ENCODE measurements at regions not wholly inside any gene's neighbourhood (a gene's known extent, or its start where the extent isn't known, plus 50 kb on each side); places are given as distances from the start of the nearest gene placed in this dataset.
"Not testable (repeated sequence)": the region's sequence is repeated elsewhere in the genome, so short reads cannot be mapped to it uniquely, and the experiment has no call there.

DNA sequence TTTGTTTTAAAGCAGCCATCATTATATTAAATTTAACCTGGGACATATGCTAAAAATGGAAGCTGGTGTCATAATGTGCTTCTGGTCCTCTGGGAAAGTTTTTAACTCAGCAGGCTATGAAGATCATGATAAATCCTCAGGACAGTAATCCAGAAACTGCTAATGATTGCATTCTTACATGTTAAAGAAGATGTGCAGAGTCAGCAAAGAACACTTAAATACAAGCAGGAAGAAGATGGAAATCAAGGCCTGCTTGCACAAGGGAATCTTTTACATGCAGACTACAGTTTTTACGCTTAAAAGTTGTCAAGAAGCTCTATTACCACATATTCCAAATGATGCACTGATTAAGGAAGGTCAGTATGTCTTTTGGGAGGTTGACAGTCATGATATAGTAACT lies 246.0 kb upstream of the PTPRD start:
- DNase-seq (ENCODE audit: low read depth), result no peak
- TF ChIP-seq, protein P1, sequence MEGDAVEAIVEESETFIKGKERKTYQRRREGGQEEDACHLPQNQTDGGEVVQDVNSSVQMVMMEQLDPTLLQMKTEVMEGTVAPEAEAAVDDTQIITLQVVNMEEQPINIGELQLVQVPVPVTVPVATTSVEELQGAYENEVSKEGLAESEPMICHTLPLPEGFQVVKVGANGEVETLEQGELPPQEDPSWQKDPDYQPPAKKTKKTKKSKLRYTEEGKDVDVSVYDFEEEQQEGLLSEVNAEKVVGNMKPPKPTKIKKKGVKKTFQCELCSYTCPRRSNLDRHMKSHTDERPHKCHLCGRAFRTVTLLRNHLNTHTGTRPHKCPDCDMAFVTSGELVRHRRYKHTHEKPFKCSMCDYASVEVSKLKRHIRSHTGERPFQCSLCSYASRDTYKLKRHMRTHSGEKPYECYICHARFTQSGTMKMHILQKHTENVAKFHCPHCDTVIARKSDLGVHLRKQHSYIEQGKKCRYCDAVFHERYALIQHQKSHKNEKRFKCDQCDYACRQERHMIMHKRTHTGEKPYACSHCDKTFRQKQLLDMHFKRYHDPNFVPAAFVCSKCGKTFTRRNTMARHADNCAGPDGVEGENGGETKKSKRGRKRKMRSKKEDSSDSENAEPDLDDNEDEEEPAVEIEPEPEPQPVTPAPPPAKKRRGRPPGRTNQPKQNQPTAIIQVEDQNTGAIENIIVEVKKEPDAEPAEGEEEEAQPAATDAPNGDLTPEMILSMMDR (conservative IDR thresholded peaks at IDR 0.05; ENCODE audit: low read depth, low read length), result no peak
- H3K4me3 ChIP-seq (ENCODE audit: low read depth, low read length), result no peak overlapping the region

DNA sequence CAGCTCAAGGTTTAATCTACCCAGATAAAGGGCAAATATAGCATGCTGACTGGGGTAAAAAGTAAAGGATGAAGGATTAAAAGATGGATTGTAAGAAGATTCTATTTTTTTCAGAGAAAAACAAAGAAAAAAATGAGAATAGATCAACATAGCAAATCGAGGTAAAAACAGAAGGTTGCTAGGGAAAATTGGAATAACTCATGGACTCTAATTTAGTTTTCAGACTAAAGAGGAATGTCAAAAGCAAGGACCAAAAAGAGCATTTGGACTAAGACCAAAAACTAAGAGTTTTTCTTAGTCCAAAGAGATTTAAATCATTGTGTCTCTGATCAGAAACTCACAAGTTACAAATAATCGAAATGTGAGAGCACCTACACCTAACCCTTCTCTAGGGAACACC lies 250.7 kb upstream of the PTPRD start:
- DNase-seq (ENCODE audit: low read depth), result no peak
- no peak overlapping the region for H3K4me3 ChIP-seq (ENCODE audit: low read depth, low read length)
- TF ChIP-seq, protein P1 (conservative IDR thresholded peaks at IDR 0.05; ENCODE audit: low read depth, low read length), result no peak

DNA sequence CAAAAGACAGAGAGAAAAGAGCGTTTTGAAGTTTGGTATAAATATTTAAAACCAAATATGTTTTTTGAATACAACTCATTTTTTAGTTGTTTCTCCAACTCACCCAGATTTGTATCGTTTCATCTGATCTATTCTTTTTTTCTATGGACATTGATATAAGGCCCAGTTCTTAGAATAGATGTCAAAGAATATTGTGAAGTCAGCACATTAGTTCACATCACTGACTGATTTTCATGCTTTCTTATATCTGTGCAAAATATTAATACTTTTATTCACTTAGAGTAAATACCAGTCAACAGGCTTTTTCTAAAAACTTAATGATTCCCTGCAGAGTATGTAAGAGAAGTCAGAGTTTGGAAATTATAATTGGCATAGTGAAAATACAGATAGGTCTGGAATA lies 254.4 kb upstream of the PTPRD start:
- H3K4me3 ChIP-seq (ENCODE audit: low read depth, low read length), result no peak overlapping the region
- no peak for DNase-seq (ENCODE audit: low read depth)
- TF ChIP-seq, protein P1 (conservative IDR thresholded peaks at IDR 0.05; ENCODE audit: low read depth, low read length), result no peak

DNA sequence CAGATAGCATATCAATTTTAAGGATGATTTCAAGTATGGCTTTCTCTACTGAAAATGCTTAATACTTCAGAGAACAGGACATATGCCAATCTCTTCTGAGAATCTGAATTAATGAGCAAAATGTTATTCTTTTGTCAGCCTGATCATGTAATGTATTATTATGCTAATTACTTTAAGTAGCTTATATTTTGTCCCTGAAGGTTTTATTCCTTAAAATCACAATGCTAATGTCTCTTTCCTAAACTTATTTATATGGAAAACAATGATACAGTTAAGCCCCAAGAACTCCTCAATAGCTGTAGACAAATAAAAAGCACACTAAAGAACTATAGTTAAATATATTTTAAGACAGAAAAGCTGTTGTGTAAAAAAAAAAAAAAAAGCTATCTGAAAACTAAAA lies 256.9 kb upstream of the PTPRD start:
- no peak for DNase-seq (ENCODE audit: low read depth)
- TF ChIP-seq, protein P1 (conservative IDR thresholded peaks at IDR 0.05; ENCODE audit: low read depth, low read length), result no peak
- no peak overlapping the region for H3K4me3 ChIP-seq (ENCODE audit: low read depth, low read length)

DNA sequence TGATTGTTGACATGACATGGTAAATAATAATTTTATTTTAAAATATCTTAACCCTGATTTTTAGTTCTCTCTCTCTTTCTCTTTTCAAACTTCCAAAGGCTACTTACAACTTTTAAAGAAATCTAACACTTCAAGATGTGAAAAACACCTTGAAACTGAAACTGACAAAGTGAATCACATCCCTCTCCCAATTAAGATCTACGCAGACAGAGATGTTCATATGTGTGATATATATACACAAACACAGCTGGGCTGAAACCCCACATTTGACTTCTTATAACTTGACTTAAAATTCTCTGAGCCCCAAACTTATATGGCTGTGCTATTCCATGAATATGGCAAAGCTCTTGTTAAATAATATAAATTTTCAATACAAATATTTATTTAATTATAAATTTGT lies 261.2 kb upstream of the PTPRD start:
- TF ChIP-seq, protein P1 (conservative IDR thresholded peaks at IDR 0.05; ENCODE audit: low read depth, low read length), result no peak
- no peak overlapping the region for H3K4me3 ChIP-seq (ENCODE audit: low read depth, low read length)
- DNase-seq (ENCODE audit: low read depth), result no peak

DNA sequence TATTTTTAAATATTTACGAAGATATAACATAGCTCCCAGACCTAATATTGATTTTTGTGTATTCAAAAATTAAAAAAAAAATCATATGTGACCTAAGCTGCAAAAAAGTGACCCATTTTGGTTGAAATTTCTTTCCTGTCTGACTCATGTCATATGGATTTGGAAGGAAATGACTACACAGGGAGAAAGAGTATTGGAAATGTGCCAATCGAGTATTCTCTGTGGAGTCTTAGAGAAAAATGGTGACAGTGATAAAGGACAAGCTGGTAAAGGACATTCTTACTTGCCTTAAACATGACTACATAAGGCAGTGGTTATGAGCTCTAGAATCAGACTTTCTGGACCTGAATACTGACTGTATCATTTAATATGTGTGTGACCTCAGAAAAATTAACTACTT lies 262.9 kb upstream of the PTPRD start:
- DNase-seq (ENCODE audit: low read depth), result peak; percentile 69
- TF ChIP-seq, protein P1 (conservative IDR thresholded peaks at IDR 0.05; ENCODE audit: low read depth, low read length), result no peak

DNA sequence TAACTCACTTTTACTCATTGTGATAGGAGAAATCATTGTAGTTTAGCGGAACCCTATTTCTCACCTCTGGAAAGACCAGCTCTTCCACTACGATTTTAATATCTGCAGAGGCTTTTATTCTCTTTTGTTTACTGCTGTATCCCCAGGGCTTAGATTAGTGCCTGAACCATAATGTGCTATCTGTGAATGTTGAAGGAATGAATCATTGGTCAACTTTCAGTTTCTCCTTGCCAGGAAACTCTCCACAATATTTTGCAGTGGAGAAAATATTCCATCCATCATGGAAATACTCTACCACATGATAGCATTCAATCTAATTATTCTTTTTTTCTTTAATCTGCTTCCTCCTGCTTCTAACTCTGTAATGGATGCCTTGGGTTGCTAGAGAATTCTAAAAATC lies 263.5 kb upstream of the PTPRD start:
- TF ChIP-seq, protein P1 (conservative IDR thresholded peaks at IDR 0.05; ENCODE audit: low read depth, low read length), result no peak
- DNase-seq (ENCODE audit: low read depth), result peak; percentile 74

More for the DNA sequence above, 262.9 kb upstream of the PTPRD start:
- H3K4me3 ChIP-seq (ENCODE audit: low read depth, low read length), result no peak overlapping the region

DNA sequence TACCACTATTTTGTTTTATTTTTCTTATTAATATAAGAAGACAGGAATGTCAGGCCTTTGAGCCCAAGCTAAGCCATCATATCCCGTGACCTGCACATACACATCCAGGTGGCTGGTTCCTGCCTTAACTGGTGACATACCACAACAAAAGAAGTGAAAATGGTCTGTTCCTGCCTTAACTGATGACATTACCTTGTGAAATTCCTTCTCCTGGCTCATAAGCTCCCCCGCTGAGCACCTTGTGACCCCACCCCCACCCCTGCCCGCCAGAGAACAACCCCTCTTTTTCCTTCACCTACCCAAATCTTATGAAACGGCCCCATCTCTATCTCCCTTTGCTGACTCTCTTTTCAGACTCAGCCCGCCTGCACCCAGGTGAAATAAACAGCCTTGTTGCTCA lies 277.5 kb upstream of the PTPRD start:
- H3K4me3 ChIP-seq (ENCODE audit: low read depth, low read length); DNase-seq (ENCODE audit: low read depth): not testable (repeated sequence)

More for the DNA sequence above, 263.5 kb upstream of the PTPRD start:
- H3K4me3 ChIP-seq (ENCODE audit: low read depth, low read length), result no peak overlapping the region
